ENCODE measurements at regions not wholly inside any gene's neighbourhood (a gene's known extent, or its start where the extent isn't known, plus 50 kb on each side); places are given as distances from the start of the nearest gene placed in this dataset.

GRCh38 chr17:72448019-72448418 lies 327.2 kb downstream of the SOX9 start:
- Histone ChIP-seq H3K4me1 (ENCODE audit: control insufficient read depth in 1 of 2, insufficient read depth in 2 of 2, low read length in 2 of 2) (no peaks in the 10 kb centered on the region), H3K9me3 (ENCODE audit: control insufficient read depth, low read length) (no peaks in the 10 kb centered on the region), H3K27me3 (ENCODE audit: control insufficient read depth in 1 of 2, insufficient read depth in 2 of 2, low read length in 1 of 2) (no peaks in the 10 kb centered on the region), H3K4me3 (ENCODE audit: low read length in 2 of 2) (no peak overlapping the region), H3K27ac (ENCODE audit: low read depth in 1 of 2, low read length in 2 of 2) (no peak overlapping the region), H3K36me3 (ENCODE audit: control insufficient read depth in 1 of 2, insufficient read depth in 2 of 2, low read length in 1 of 2) (no peaks in the 10 kb centered on the region)
- intact Hi-C loops (cut with DNase I) = no loop called here
- ATAC-seq (ENCODE audit: low FRiP score) (no peak), DNase-seq (no peak)
- 66 to 71% methylated on average over 2 of the region's 2 CpGs for WGBS, 2 donors

DNA sequence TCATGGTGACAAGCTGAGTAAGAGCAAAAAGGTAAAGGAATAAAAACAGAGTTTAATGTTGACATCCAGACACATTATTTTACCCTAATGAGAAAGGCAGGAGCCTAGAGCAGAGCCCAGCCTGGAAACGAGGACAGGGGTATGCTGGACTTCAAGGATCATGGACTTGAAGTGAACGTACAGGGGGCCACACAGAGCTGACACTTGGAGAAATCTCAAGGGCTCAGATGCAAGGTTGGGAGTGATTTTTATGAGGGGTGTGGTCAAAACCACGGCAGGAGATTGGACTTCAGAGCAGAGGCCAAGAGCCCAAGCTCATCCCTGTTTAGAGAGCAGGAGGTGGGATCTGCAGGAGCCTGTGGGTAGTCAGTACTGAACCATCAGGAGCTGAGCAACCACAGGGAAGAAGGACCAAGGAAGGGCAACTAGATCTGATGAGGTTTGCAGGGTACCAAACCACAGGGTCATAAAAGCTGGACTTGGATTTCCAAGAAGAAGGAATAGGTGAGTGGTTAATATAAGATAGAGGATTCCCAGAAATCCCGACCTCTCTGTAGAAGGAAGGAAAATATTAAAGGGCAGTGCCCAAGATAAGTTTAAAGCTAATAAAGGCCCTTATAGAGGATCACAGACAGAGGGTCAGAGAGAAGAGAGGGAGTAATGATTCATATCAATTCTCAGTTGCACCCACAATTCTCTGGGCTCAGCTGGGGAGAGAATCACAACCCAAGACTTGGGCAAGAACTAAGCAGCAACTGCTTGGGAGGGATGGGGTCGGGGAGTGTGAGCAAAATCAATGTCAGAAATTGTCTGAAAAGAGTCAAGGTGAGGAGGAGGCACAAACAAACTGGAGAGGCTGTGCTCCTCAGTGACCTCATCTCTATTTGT lies 331.7 kb downstream of the SOX9 start:
- no peak for DNase-seq

GRCh38 chr17:72454342-72454741 lies 333.5 kb downstream of the SOX9 start:
- no peak for ATAC-seq (ENCODE audit: low FRiP score)
- no peaks in the 10 kb centered on the region for H3K4me1 ChIP-seq (ENCODE audit: control insufficient read depth in 1 of 2, insufficient read depth in 2 of 2, low read length in 2 of 2)
- H3K36me3 ChIP-seq (ENCODE audit: control insufficient read depth in 1 of 2, insufficient read depth in 2 of 2, low read length in 1 of 2) = no peaks in the 10 kb centered on the region
- WGBS, 2 donors = 96 to 97% methylated on average over 4 of the region's 4 CpGs
- no peaks in the 10 kb centered on the region for H3K9me3 ChIP-seq (ENCODE audit: control insufficient read depth, low read length)
- DNase-seq = no peak
- H3K27me3 ChIP-seq (ENCODE audit: control insufficient read depth in 1 of 2, insufficient read depth in 2 of 2, low read length in 1 of 2) = no peaks in the 10 kb centered on the region
- intact Hi-C loops (cut with DNase I) = no loop called here
- no peak overlapping the region for H3K27ac ChIP-seq (ENCODE audit: low read depth in 1 of 2, low read length in 2 of 2)
- H3K4me3 ChIP-seq (ENCODE audit: low read length in 2 of 2) = no peak overlapping the region

More for the DNA sequence above, 331.7 kb downstream of the SOX9 start:
- H3K9me3 ChIP-seq (ENCODE audit: control insufficient read depth, low read length) = no peaks in the 10 kb centered on the region
- H3K27ac ChIP-seq (ENCODE audit: low read depth in 1 of 2, low read length in 2 of 2) = no peak overlapping the region
- no peak overlapping the region for H3K4me3 ChIP-seq (ENCODE audit: low read length in 2 of 2)
- 83% methylated on average over 5 of the region's 5 CpGs for WGBS, 2 donors
- H3K36me3 ChIP-seq (ENCODE audit: control insufficient read depth in 1 of 2, insufficient read depth in 2 of 2, low read length in 1 of 2) = no peaks in the 10 kb centered on the region
- ATAC-seq (ENCODE audit: low FRiP score) = no peak
- no peaks in the 10 kb centered on the region for H3K4me1 ChIP-seq (ENCODE audit: control insufficient read depth in 1 of 2, insufficient read depth in 2 of 2, low read length in 2 of 2)
- H3K27me3 ChIP-seq (ENCODE audit: control insufficient read depth in 1 of 2, insufficient read depth in 2 of 2, low read length in 1 of 2) = no peaks in the 10 kb centered on the region
- intact Hi-C loops (cut with DNase I) = no loop called here

DNA sequence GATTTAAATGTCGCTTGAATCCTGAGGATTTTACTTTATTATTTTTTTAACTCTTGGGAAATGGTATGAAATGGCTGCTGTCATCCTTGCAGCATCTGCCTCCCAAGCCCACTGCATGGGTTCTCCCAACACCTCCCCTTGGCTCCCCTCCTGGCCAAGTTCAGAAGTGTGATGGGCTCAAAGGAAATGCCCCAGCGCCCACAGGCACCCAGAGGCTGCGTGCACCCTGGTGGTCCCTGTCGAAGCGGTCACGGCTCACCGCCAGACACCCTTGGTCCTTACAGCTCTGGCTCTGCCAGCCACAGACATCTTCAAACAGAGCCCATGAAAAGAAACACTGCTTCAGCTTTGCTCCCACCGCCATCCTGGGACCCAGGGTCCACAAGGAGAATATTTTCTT lies 334.7 kb downstream of the SOX9 start:
- Histone ChIP-seq H3K4me3 (ENCODE audit: low read length in 2 of 2) (no peak overlapping the region), H3K9me3 (ENCODE audit: control insufficient read depth, low read length) (no peaks in the 10 kb centered on the region), H3K27me3 (ENCODE audit: control insufficient read depth in 1 of 2, insufficient read depth in 2 of 2, low read length in 1 of 2) (no peaks in the 10 kb centered on the region), H3K4me1 (ENCODE audit: control insufficient read depth in 1 of 2, insufficient read depth in 2 of 2, low read length in 2 of 2) (no peaks in the 10 kb centered on the region), H3K27ac (ENCODE audit: low read depth in 1 of 2, low read length in 2 of 2) (no peak overlapping the region), H3K36me3 (ENCODE audit: control insufficient read depth in 1 of 2, insufficient read depth in 2 of 2, low read length in 1 of 2) (no peaks in the 10 kb centered on the region)
- no peak for DNase-seq
- no peak for ATAC-seq (ENCODE audit: low FRiP score)
- 73 to 80% methylated on average over 8 of the region's 8 CpGs for WGBS, 2 donors
- intact Hi-C loops (cut with DNase I) = no loop called here

DNA sequence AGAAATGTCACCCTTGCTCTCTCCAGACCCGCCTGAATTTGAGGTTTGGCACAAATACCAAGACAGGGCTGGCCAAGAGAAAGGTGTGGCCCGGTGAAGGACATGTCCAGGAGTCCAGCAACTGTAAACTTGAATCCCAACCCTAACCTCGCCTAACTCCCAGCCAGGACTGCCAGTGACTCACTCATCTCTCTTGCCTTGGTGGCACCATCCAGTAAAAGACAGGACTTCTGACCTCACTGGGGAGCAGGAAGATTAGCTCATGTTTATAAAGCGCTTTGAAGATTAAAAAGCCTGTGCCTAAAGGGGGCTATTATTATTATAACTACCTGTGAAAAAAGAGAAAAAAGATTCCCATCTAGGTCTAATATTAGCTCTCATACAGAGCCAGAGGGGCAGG lies 335.3 kb downstream of the SOX9 start:
- Histone ChIP-seq H3K27me3 (ENCODE audit: control insufficient read depth in 1 of 2, insufficient read depth in 2 of 2, low read length in 1 of 2) (no peaks in the 10 kb centered on the region), H3K9me3 (ENCODE audit: control insufficient read depth, low read length) (no peaks in the 10 kb centered on the region), H3K4me1 (ENCODE audit: control insufficient read depth in 1 of 2, insufficient read depth in 2 of 2, low read length in 2 of 2) (no peaks in the 10 kb centered on the region), H3K27ac (ENCODE audit: low read depth in 1 of 2, low read length in 2 of 2) (no peak overlapping the region), H3K4me3 (ENCODE audit: low read length in 2 of 2) (no peak overlapping the region), H3K36me3 (ENCODE audit: control insufficient read depth in 1 of 2, insufficient read depth in 2 of 2, low read length in 1 of 2) (no peaks in the 10 kb centered on the region)
- 42 to 44% methylated on average over 4 of the region's 4 CpGs for WGBS, 2 donors
- ATAC-seq (ENCODE audit: low FRiP score) (no peak), DNase-seq (no peak)
- intact Hi-C loops (cut with DNase I) = no loop called here

DNA sequence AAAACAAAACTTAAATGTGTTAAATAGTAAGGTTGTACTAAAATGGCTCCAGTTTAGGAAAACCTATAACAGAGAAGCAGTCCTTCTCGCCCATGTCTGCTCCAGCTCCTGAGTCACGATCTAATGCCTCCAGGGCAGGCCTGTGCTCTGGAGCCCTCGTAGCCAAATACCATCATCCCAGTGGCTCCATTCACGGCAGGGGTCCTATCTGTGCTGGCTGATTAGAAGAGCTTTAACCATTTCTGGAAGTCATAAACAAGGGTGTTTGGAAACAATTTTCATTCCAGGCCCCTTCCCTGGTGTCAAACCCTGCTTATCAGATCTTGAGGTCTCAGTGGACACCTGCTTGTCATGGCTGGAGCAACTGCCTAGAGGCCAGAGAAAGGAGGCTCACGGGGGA lies 336.9 kb downstream of the SOX9 start:
- Histone ChIP-seq H3K27ac (ENCODE audit: low read depth in 1 of 2, low read length in 2 of 2) (no peak overlapping the region), H3K4me3 (ENCODE audit: low read length in 2 of 2) (no peak overlapping the region), H3K36me3 (ENCODE audit: control insufficient read depth in 1 of 2, insufficient read depth in 2 of 2, low read length in 1 of 2) (no peaks in the 10 kb centered on the region), H3K27me3 (ENCODE audit: control insufficient read depth in 1 of 2, insufficient read depth in 2 of 2, low read length in 1 of 2) (no peaks in the 10 kb centered on the region), H3K4me1 (ENCODE audit: control insufficient read depth in 1 of 2, insufficient read depth in 2 of 2, low read length in 2 of 2) (no peaks in the 10 kb centered on the region), H3K9me3 (ENCODE audit: control insufficient read depth, low read length) (no peaks in the 10 kb centered on the region)
- DNase-seq (no peak), ATAC-seq (ENCODE audit: low FRiP score) (no peak)
- 94% methylated on average over 5 of the region's 5 CpGs for WGBS, 2 donors
- intact Hi-C loops (cut with DNase I) = no loop called here

DNA sequence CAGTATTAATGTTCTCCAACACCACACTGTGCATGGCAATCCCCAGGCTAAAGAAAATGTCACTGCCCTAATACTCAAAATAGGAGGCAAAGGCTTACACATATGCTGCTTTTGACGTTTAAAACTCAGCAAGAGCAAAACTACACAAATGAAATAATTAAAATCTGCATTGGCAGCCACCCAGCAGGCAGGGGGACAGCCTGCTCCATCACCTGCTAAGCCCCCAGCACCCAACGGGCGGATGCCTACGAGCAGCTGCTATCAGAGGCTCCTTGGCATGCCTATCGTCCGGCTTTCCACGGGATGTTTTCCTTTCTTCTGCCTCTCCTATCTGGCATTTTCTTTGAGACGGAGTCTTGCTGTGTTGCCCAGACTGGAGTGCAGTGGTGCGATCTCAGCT lies 337.5 kb downstream of the SOX9 start:
- Histone ChIP-seq H3K27me3 (ENCODE audit: control insufficient read depth in 1 of 2, insufficient read depth in 2 of 2, low read length in 1 of 2) (no peaks in the 10 kb centered on the region), H3K4me1 (ENCODE audit: control insufficient read depth in 1 of 2, insufficient read depth in 2 of 2, low read length in 2 of 2) (no peaks in the 10 kb centered on the region), H3K9me3 (ENCODE audit: control insufficient read depth, low read length) (no peaks in the 10 kb centered on the region), H3K36me3 (ENCODE audit: control insufficient read depth in 1 of 2, insufficient read depth in 2 of 2, low read length in 1 of 2) (no peaks in the 10 kb centered on the region), H3K4me3 (ENCODE audit: low read length in 2 of 2) (no peak overlapping the region), H3K27ac (ENCODE audit: low read depth in 1 of 2, low read length in 2 of 2) (no peak overlapping the region)
- 86 to 87% methylated on average over 9 of the region's 9 CpGs for WGBS, 2 donors
- intact Hi-C loops (cut with DNase I) = no loop called here
- ATAC-seq (ENCODE audit: low FRiP score) (no peak), DNase-seq (no peak)

GRCh38 chr17:72460711-72461110 lies 339.9 kb downstream of the SOX9 start:
- no peak for DNase-seq

DNA sequence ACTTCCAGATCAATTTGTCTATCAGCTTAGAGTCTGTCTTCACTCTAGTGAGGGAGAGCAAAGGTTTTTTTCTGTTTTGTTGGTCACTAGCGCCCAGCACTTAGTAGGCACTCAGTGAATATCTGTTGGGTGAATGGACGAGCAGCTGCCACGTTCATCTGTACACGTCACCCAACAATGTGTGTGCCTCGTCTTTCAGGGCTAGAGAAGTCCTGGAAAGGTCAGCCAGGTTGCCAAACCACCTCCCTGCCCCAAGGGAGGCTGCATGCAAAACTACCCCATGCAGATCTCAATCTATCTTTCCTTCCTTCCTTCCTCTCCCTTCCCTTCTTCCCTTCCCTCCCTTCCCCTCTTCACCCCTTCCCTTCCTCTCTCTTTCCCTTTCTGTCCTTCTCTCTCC lies 340.9 kb downstream of the SOX9 start:
- intact Hi-C loops (cut with DNase I) = no loop called here
- ATAC-seq (ENCODE audit: low FRiP score) = no peak
- no peak for DNase-seq
- Histone ChIP-seq H3K27me3 (ENCODE audit: control insufficient read depth in 1 of 2, insufficient read depth in 2 of 2, low read length in 1 of 2) (no peaks in the 10 kb centered on the region), H3K4me1 (ENCODE audit: control insufficient read depth in 1 of 2, insufficient read depth in 2 of 2, low read length in 2 of 2) (no peaks in the 10 kb centered on the region), H3K36me3 (ENCODE audit: control insufficient read depth in 1 of 2, insufficient read depth in 2 of 2, low read length in 1 of 2) (no peaks in the 10 kb centered on the region), H3K9me3 (ENCODE audit: control insufficient read depth, low read length) (no peaks in the 10 kb centered on the region), H3K27ac (ENCODE audit: low read depth in 1 of 2, low read length in 2 of 2) (no peak overlapping the region), H3K4me3 (ENCODE audit: low read length in 2 of 2) (no peak overlapping the region)
- WGBS, 2 donors = 74 to 82% methylated on average over 5 of the region's 5 CpGs

More at GRCh38 chr17:72460711-72461110, 339.9 kb downstream of the SOX9 start:
- Histone ChIP-seq H3K4me1 (ENCODE audit: control insufficient read depth in 1 of 2, insufficient read depth in 2 of 2, low read length in 2 of 2) (no peaks in the 10 kb centered on the region), H3K36me3 (ENCODE audit: control insufficient read depth in 1 of 2, insufficient read depth in 2 of 2, low read length in 1 of 2) (no peaks in the 10 kb centered on the region), H3K4me3 (ENCODE audit: low read length in 2 of 2) (no peak overlapping the region), H3K27me3 (ENCODE audit: control insufficient read depth in 1 of 2, insufficient read depth in 2 of 2, low read length in 1 of 2) (no peaks in the 10 kb centered on the region), H3K27ac (ENCODE audit: low read depth in 1 of 2, low read length in 2 of 2) (no peak overlapping the region), H3K9me3 (ENCODE audit: control insufficient read depth, low read length) (no peaks in the 10 kb centered on the region)
- intact Hi-C loops (cut with DNase I) = no loop called here
- ATAC-seq (ENCODE audit: low FRiP score) = no peak
